ENCODE measurements at regions not wholly inside any gene's neighbourhood (a gene's known extent, or its start where the extent isn't known, plus 50 kb on each side); places are given as distances from the start of the nearest gene placed in this dataset.
A peak's percentile ranks its signal among the peaks of the same experiment; 100 is the strongest.

- TF ChIP-seq TSHZ1 (tag by site-specific recombination; IDR thresholded peaks at IDR 0.05; ENCODE audit: borderline replicate concordance) = no peak
- TF ChIP-seq ZNF335 (tag by site-specific recombination; conservative IDR thresholded peaks at IDR 0.05) = no peak
- TF ChIP-seq RBAK (tag by site-specific recombination; IDR thresholded peaks at IDR 0.05) = no peak
- no peak for TF ChIP-seq ZNF488 (tag by site-specific recombination; IDR thresholded peaks at IDR 0.05)
- no peak for TF ChIP-seq ZSCAN30 (tag by site-specific recombination; IDR thresholded peaks at IDR 0.05)
- TF ChIP-seq ZBTB49 (tag by site-specific recombination; IDR thresholded peaks at IDR 0.05; ENCODE audit: low read depth) = no peak
- TF ChIP-seq KLF17 (tag by site-specific recombination; IDR thresholded peaks at IDR 0.05) = no peak
- no peak for TF ChIP-seq ZNF785 (tag by site-specific recombination; IDR thresholded peaks at IDR 0.05)
- TF ChIP-seq SALL2 (tag by site-specific recombination; IDR thresholded peaks at IDR 0.05; ENCODE audit: borderline replicate concordance) = no peak
- TF ChIP-seq WT1 (tag by site-specific recombination; IDR thresholded peaks at IDR 0.05) = peak; percentile 51; the same call in 1 of the 2 replicates
- no peak for TF ChIP-seq KLF16 (tag by site-specific recombination; IDR thresholded peaks at IDR 0.05)
- TF ChIP-seq ZNF560 (tag by site-specific recombination; IDR thresholded peaks at IDR 0.05; ENCODE audit: borderline replicate concordance) = no peak
- no peak for TF ChIP-seq KLF1 (tag by site-specific recombination; IDR thresholded peaks at IDR 0.05)
- TF ChIP-seq MZF1 (tag by site-specific recombination; IDR thresholded peaks at IDR 0.05; ENCODE audit: borderline replicate concordance) = no peak
- no peak for TF ChIP-seq ZNF777 (tag by site-specific recombination; IDR thresholded peaks at IDR 0.05; ENCODE audit: borderline replicate concordance)
- TF ChIP-seq ZNF394 (tag by site-specific recombination; IDR thresholded peaks at IDR 0.05; ENCODE audit: borderline replicate concordance) = no peak
- no peak for TF ChIP-seq ZNF266 (tag by site-specific recombination; IDR thresholded peaks at IDR 0.05; ENCODE audit: low read depth)
- no peak for TF ChIP-seq KLF9 (tag by site-specific recombination; IDR thresholded peaks at IDR 0.05; ENCODE audit: low read depth)
- TF ChIP-seq ZNF16 (tag by site-specific recombination; IDR thresholded peaks at IDR 0.05; ENCODE audit: low read depth) = no peak
Observed at GRCh38 chr3:24657870-24658510, 163.3 kb upstream of the THRB start (continued).

GRCh38 chr3:24661175-24661584 lies 166.5 kb upstream of the THRB start:
- Histone ChIP-seq H3K36me3 (ENCODE audit: control insufficient read depth in 2 of 2, insufficient read depth in 1 of 2, low read length in 2 of 2) (no peaks in the 10 kb centered on the region), H3K4me1 (ENCODE audit: control insufficient read depth, insufficient read depth, low read length) (no peaks in the 10 kb centered on the region), H3K27ac (ENCODE audit: extremely low read depth, low read depth, low read length) (no peak overlapping the region), H3K4me3 (ENCODE audit: low read depth, low read length) (no peak overlapping the region), H3K9me3 (ENCODE audit: control insufficient read depth, insufficient read depth, low read depth, low read length) (no peaks in the 10 kb centered on the region)
- CTCF ChIA-PET = no interaction called here
- POLR2A ChIA-PET = no interaction called here
- TF ChIP-seq ZNF639 (tag by site-specific recombination; IDR thresholded peaks at IDR 0.05) (no peak), ZSCAN16 (tag by site-specific recombination; IDR thresholded peaks at IDR 0.05) (no peak), ZNF112 (tag by site-specific recombination; IDR thresholded peaks at IDR 0.05) (no peak), HOXD13 (CRISPR knock-in tag; IDR thresholded peaks at IDR 0.05; ENCODE audit: borderline replicate concordance) (no peak), ZNF10 (tag by site-specific recombination; IDR thresholded peaks at IDR 0.05) (no peak), WT1 (tag by site-specific recombination; IDR thresholded peaks at IDR 0.05) (no peak), ZNF623 (tag by site-specific recombination; IDR thresholded peaks at IDR 0.05) (no peak), BCL11B (tag by site-specific recombination; IDR thresholded peaks at IDR 0.05; ENCODE audit: low read depth) (no peak), ZNF37A (tag by site-specific recombination; IDR thresholded peaks at IDR 0.05) (no peak), ZNF626 (tag by site-specific recombination; IDR thresholded peaks at IDR 0.05) (no peak), MZF1 (tag by site-specific recombination; IDR thresholded peaks at IDR 0.05; ENCODE audit: borderline replicate concordance) (no peak), MEIS1 (CRISPR knock-in tag; IDR thresholded peaks at IDR 0.05; ENCODE audit: borderline replicate concordance) (no peak)

All from HEK293 (cell line).